ENCODE measurements at regions not wholly inside any gene's neighbourhood (a gene's known extent, or its start where the extent isn't known, plus 50 kb on each side); places are given as distances from the start of the nearest gene placed in this dataset.

GRCh38 chr13:76036176-76036575 lies 400.0 kb downstream of the LMO7 start:
- no peaks in the 10 kb centered on the region for H3K27me3 ChIP-seq
- no peaks in the 10 kb centered on the region for H3K36me3 ChIP-seq
- no peak for TF ChIP-seq CTCF (IDR thresholded peaks at IDR 0.05)
- H3K4me1 ChIP-seq: no peaks in the 10 kb centered on the region
- no peaks in the 10 kb centered on the region for H3K9me3 ChIP-seq
- H3K4me3 ChIP-seq: no peak overlapping the region
- intact Hi-C loops (cut with DNase I): no loop called here
- no peak overlapping the region for H3K27ac ChIP-seq
- no peak for DNase-seq (ENCODE audit: low spot score in 2 of 2)

DNA sequence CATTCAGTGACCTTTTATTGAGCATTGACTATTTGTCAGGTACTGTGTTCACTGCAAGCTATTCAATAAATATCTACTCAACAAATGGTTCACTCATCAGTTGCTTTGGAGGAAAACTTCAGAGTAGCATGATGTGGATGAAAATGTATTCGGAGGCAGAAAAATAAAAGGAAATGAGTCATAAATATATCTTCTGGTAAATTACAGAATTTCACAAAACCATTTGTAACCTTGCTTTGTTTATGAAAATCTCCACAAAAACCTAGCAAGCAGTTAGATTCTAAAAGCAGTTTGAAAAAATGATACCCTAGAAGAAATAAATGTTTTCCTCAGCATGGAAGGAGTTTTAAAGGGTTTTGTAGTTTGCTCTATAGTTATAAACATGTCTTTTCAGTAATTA lies 399.6 kb downstream of the LMO7 start:
- Histone ChIP-seq H3K36me3 (no peaks in the 10 kb centered on the region), H3K27ac (no peak overlapping the region), H3K9me3 (no peaks in the 10 kb centered on the region), H3K4me1 (no peaks in the 10 kb centered on the region), H3K27me3 (no peaks in the 10 kb centered on the region), H3K4me3 (no peak overlapping the region)
- no peak for TF ChIP-seq CTCF (IDR thresholded peaks at IDR 0.05)
- intact Hi-C loops (cut with DNase I): no loop called here
- no peak for DNase-seq (ENCODE audit: low spot score in 2 of 2)

- H3K9me3 ChIP-seq: no peaks in the 10 kb centered on the region
- no peaks in the 10 kb centered on the region for H3K36me3 ChIP-seq
- intact Hi-C loops (cut with DNase I): no loop called here
- DNase-seq (ENCODE audit: low spot score in 2 of 2): no peak
- H3K27ac ChIP-seq: no peak overlapping the region
- H3K4me3 ChIP-seq: no peak overlapping the region
- H3K27me3 ChIP-seq: no peaks in the 10 kb centered on the region
- TF ChIP-seq CTCF (IDR thresholded peaks at IDR 0.05): no peak
- H3K4me1 ChIP-seq: no peaks in the 10 kb centered on the region
Observed at GRCh38 chr13:76029706-76030105, 393.6 kb downstream of the LMO7 start.

GRCh38 chr13:76029088-76029487 lies 393.0 kb downstream of the LMO7 start:
- intact Hi-C loops (cut with DNase I): no loop called here
- no peak overlapping the region for H3K27ac ChIP-seq
- H3K27me3 ChIP-seq: no peaks in the 10 kb centered on the region
- no peaks in the 10 kb centered on the region for H3K9me3 ChIP-seq
- DNase-seq (ENCODE audit: low spot score in 2 of 2): no peak
- no peaks in the 10 kb centered on the region for H3K4me1 ChIP-seq
- no peak overlapping the region for H3K4me3 ChIP-seq
- no peak for TF ChIP-seq CTCF (IDR thresholded peaks at IDR 0.05)
- no peaks in the 10 kb centered on the region for H3K36me3 ChIP-seq

- Histone ChIP-seq H3K4me3 (no peak overlapping the region), H3K9me3 (no peaks in the 10 kb centered on the region), H3K27ac (no peak overlapping the region), H3K4me1 (no peaks in the 10 kb centered on the region), H3K36me3 (no peaks in the 10 kb centered on the region), H3K27me3 (no peaks in the 10 kb centered on the region)
- no peak for TF ChIP-seq CTCF (IDR thresholded peaks at IDR 0.05)
- intact Hi-C loops (cut with DNase I): no loop called here
- no peak for DNase-seq (ENCODE audit: low spot score in 2 of 2)
Observed at GRCh38 chr13:76027131-76027530, 391.0 kb downstream of the LMO7 start.

GRCh38 chr13:76025392-76025791 lies 389.3 kb downstream of the LMO7 start:
- intact Hi-C loops (cut with DNase I): no loop called here
- TF ChIP-seq CTCF (IDR thresholded peaks at IDR 0.05): no peak
- H3K27me3 ChIP-seq: no peaks in the 10 kb centered on the region
- no peaks in the 10 kb centered on the region for H3K4me1 ChIP-seq
- no peaks in the 10 kb centered on the region for H3K36me3 ChIP-seq
- no peaks in the 10 kb centered on the region for H3K9me3 ChIP-seq
- no peak overlapping the region for H3K4me3 ChIP-seq
- H3K27ac ChIP-seq: no peak overlapping the region
- DNase-seq (ENCODE audit: low spot score in 2 of 2): no peak

Data from ascending aorta (tissue), 2 donors.